Cardiac fibroblast (primary cell): ENCODE measurements at regions not wholly inside any gene's neighbourhood (a gene's known extent, or its start where the extent isn't known, plus 50 kb on each side); places are given as distances from the start of the nearest gene placed in this dataset.

Experiments
- DNase-seq, 2 donors: peaks; one replicate each; pipeline versions ENCODE4 v3.0.0 to v3.0.0-alpha.2; 2010; ENCODE audit warnings: low read depth in 2 of 2
- H3K4me3 ChIP-seq, 2 donors: replicated peaks in 1 of 2; 1 replicate in 1 of 2; 2 replicates in 1 of 2; pipeline ENCODE4 v1.5.1; 2011; ENCODE audit warnings: low read depth in 2 of 2, low read length in 2 of 2, mild to moderate bottlenecking in 2 of 2, moderate library complexity in 1 of 2
- CTCF ChIP-seq: IDR thresholded peaks from one replicate; pipeline ENCODE4 v1.5.1; 2011; ENCODE audit warnings: low read depth, mild to moderate bottlenecking, low read length, inconsistent platforms

- H3K4me3 ChIP-seq = no peak overlapping the region
- TF ChIP-seq CTCF = no peak
- DNase-seq = no peak
Observed at GRCh38 chr5:171701100-171701541, 84.5 kb upstream of the SMIM23 start.

- DNase-seq = no peak
- no peak for TF ChIP-seq CTCF
- H3K4me3 ChIP-seq = no peak overlapping the region
Observed at GRCh38 chr5:171702135-171702770, 83.4 kb upstream of the SMIM23 start.

- H3K4me3 ChIP-seq = no peak overlapping the region
- no peak for TF ChIP-seq CTCF
- DNase-seq = no peak
Observed at GRCh38 chr5:171703146-171703545, 82.5 kb upstream of the SMIM23 start.

- no peak for TF ChIP-seq CTCF
- no peak overlapping the region for H3K4me3 ChIP-seq
- DNase-seq = no peak
Observed at GRCh38 chr5:171705036-171705435, 80.6 kb upstream of the SMIM23 start.

GRCh38 chr5:171705830-171706468 is 79.7 kb upstream of the SMIM23 start:
- TF ChIP-seq CTCF = no peak
- no peak for DNase-seq
- H3K4me3 ChIP-seq = no peak overlapping the region

- DNase-seq = no peak
- no peak for TF ChIP-seq CTCF
- H3K4me3 ChIP-seq = no peak overlapping the region
Observed at GRCh38 chr5:171706736-171707441, 78.7 kb upstream of the SMIM23 start.
